GM12865 (cell line): ENCODE measurements at regions not wholly inside any gene's neighbourhood (a gene's known extent, or its start where the extent isn't known, plus 50 kb on each side); places are given as distances from the start of the nearest gene placed in this dataset.
"Not testable (repeated sequence)": the region's sequence is repeated elsewhere in the genome, so short reads cannot be mapped to it uniquely, and the experiment has no call there.

Source experiments
- DNase-seq: peaks from one replicate; pipeline ENCODE4 v3.0.0; 2010; ENCODE audit warnings: low read depth
- H3K4me3 ChIP-seq: 2 replicates; pipeline ENCODE4 v1.5.1; 2011; ENCODE audit warnings: mild to moderate bottlenecking, low read depth, low read length, control low read depth
- TF ChIP-seq, protein P1 (sequence below): IDR thresholded peaks from 2 replicates; pipeline ENCODE4 v1.5.1; 2011; ENCODE audit warnings: low read length, control low read depth, low read depth, inconsistent platforms; ENCODE audit not compliant: insufficient read depth; ENCODE audit errors: missing control alignments

DNA sequence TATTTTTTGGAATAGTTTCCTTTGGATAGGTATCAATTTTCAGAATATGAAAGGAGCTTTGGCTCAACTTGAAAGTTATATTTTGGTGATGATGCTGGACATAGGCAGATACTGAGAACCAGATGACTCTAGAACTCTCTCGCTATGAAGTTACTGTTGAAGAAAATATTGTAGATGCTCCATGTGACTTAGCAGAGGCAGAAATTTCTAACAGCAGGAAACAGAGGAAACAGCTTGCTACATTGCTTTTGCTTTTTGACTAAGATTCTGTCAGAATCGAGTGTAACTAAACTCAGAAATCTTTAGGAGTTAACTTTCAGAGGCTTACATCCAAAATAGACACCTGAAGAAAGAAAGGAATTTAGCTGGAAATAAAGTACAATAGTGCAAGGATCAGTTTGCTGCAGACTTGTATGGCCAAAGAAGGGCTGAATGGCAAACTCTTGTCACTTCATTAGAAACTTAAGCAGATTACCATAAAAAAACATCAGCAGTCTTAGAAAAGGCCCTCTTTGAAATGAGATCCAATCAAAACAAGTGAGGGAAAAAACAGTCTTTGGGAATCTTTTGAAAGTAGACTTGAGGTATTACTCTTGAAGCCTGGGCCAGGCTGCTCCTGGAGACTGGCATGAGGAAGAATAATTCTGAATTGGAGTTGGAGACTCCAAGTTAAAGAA, 911.8 kb downstream of the FSCB start:
- TF ChIP-seq, protein P1, sequence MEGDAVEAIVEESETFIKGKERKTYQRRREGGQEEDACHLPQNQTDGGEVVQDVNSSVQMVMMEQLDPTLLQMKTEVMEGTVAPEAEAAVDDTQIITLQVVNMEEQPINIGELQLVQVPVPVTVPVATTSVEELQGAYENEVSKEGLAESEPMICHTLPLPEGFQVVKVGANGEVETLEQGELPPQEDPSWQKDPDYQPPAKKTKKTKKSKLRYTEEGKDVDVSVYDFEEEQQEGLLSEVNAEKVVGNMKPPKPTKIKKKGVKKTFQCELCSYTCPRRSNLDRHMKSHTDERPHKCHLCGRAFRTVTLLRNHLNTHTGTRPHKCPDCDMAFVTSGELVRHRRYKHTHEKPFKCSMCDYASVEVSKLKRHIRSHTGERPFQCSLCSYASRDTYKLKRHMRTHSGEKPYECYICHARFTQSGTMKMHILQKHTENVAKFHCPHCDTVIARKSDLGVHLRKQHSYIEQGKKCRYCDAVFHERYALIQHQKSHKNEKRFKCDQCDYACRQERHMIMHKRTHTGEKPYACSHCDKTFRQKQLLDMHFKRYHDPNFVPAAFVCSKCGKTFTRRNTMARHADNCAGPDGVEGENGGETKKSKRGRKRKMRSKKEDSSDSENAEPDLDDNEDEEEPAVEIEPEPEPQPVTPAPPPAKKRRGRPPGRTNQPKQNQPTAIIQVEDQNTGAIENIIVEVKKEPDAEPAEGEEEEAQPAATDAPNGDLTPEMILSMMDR = no peak

DNA sequence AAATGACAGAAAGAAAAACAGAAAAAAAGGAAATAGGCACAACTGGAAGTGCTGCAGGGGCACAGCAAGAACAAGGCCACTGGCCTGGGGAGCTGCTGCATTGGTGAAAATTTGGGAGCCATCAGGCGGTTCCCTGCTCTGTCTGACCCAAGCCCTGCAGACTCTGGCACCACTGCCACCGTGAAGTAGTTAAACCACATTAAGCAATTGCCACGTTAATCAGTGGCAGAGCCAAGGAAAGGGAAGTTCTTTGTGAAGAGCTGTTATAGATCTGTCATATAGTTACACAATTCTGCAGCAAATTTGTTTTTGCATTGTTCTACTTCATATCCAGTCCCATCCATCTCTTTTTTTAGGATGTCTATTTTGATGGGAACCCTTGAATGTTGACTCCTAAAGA, 915.3 kb downstream of the FSCB start:
- TF ChIP-seq, protein P1 = no peak
- DNase-seq = no peak
- no peak overlapping the region for H3K4me3 ChIP-seq

More for the DNA sequence above, 911.8 kb downstream of the FSCB start:
- DNase-seq = no peak
- H3K4me3 ChIP-seq = no peak overlapping the region

DNA sequence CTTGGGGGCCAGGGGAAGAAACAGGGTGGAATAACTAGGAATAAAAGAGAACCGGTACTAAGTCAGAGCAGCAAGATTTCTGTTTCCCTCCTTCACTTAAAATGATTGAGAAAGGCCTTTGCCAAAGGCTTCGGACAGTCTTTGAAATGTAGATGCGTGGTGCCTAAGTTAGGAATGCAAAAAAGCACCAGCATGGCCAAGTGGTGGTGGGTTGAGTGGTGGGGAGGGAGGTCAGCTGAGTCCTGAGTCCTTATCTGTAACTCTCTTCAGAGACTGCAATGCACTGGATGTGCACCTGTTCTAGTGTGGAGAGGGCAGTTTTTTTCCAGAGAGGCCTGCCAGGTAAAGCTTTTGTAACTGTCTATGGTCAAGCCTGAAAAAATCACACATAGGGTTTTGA, 919.9 kb downstream of the FSCB start:
- TF ChIP-seq, protein P1 = no peak
- no peak overlapping the region for H3K4me3 ChIP-seq
- DNase-seq = no peak

DNA sequence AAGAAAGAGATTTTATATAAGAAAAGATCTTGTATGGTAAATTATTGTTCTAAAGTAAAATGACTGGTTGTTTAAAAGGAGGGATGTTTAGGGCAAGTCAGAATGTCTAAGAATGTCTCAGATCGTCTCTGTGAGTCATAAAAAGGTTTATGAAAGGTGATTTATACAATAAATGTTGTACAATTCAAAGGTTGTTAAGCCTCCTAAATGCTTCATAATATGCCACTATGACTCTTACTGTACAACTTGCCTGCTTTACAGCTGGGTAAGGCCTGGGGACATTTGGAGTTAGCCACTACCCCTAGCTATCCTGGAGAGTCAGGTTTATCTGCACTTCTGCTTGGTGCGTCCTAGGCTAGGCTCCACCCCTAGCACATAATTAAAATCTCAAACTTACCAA, 927.4 kb downstream of the FSCB start:
- TF ChIP-seq, protein P1 = no peak
- no peak overlapping the region for H3K4me3 ChIP-seq
- no peak for DNase-seq

DNA sequence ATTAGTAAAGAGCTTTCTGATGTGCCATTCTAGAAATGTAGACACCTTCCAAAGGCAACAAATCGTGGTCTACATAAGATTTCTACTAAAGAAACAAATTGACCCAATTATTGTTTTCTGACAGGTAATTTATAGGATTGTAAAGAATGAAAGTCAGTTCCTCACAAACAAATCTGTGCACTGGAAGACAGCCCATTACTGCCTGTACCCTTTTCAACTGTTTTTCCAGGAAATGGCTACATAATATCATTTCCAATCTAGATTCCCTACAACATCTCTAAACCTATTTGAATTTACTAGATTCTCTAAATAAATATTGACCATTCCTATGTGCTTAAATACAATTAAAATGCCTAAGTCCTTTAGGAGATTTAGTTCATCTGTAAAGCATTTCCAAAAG, 939.1 kb downstream of the FSCB start:
- no peak for DNase-seq
- TF ChIP-seq, protein P1 = no peak
- H3K4me3 ChIP-seq = no peak overlapping the region

DNA sequence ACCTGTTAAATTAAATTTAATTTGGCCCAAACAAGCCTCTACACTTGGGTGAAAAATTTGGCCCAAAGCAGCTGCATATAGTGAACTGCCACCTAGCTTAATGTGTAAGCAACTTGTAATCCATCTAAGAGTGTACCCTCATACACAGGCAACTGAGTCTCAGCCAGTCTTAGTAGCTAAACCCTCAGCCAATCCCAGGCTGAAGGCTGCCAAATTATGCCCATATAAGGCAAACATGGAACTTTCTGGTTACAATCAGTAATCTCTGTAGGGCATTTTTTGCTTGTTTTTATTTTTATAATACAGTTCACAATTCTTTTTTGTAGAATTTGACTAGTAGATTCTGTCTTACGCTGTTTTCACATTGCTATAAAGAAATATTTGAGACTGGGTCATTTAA, 958.7 kb downstream of the FSCB start:
- H3K4me3 ChIP-seq = no peak overlapping the region
- no peak for DNase-seq
- TF ChIP-seq, protein P1 = no peak

DNA sequence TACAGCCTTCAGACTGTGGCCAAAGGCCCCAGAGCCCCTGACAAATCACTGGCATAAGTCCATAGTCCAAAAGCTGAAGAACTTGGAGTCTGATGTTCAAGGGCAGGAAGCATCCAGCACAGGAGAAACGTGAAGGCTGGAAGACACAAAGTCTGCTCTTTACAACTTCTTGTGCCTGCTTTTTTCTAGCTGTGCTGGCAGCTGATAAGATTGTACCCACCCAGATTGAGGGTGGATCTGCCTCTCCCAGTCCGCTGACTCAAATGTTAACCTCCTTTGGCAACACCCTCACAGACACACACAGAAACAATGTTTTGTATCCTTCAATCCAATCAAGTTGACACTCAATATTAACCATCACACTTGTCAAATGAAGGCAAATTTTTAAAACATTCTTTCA, 959.5 kb downstream of the FSCB start:
- not testable (repeated sequence) for DNase-seq

More for the DNA sequence above, 959.5 kb downstream of the FSCB start:
- H3K4me3 ChIP-seq = not testable (repeated sequence)
